ENCODE measurements at regions not wholly inside any gene's neighbourhood (a gene's known extent, or its start where the extent isn't known, plus 50 kb on each side); places are given as distances from the start of the nearest gene placed in this dataset.

DNA sequence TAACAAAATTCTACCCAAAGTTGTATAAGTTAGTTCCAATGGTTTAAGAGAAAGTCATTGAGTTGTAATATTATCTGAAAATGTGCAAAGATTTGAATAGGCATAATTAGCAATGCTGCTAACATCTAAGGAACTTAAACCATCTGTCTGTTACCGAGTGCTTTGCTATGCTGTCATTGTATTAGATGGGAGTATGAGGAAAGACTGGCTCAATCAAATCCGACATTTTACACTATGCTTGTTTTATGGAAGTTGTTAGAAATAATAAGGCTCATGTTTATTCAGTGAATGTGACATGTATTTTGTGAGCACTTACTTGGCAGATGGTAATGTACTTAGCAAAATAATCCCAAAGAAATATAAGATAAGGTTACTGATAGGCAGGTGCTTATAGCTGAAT is 1715.1 kb downstream of the PCDH7 start:
- DNase-seq (ENCODE audit: low read depth) = no peak

DNA sequence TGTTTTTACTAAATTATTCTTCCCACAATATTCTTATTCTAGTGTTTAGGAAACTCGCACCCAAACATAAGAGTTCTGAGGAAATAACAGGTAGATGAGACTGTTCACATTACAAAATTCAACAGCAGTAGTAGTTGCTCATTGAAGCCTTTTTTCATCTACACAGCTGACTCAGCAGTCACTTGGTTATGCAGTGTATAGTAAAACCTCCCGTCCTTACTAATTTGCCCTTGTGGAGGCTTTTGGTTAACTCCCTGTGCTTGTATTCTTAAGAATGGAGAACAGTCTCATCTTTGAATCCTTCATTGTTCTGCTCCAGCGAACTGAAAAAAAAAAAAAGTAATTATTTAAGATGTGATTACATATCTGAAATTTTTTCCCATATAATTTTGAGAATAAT is 1716.6 kb downstream of the PCDH7 start:
- no peak for DNase-seq (ENCODE audit: low read depth)

DNA sequence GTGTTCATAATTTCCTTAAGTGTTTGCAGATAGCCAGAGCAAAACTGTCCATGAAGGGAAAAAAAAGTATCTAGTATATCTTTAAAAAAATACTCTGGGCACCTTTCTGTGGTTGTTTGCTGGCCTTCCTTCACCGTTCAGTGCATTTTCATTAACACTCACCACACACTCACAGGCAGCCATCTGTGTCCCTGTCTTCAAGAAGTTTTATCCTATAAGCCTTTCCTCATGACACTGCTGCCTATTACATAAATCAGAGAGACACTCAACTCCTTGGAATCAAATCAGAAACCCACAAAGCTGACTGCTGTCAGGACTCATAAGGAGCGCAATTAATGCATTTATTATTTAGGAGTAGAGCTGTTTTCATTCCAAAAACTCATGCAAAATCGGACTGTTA is 1720.2 kb downstream of the PCDH7 start:
- no peak for DNase-seq (ENCODE audit: low read depth)

DNA sequence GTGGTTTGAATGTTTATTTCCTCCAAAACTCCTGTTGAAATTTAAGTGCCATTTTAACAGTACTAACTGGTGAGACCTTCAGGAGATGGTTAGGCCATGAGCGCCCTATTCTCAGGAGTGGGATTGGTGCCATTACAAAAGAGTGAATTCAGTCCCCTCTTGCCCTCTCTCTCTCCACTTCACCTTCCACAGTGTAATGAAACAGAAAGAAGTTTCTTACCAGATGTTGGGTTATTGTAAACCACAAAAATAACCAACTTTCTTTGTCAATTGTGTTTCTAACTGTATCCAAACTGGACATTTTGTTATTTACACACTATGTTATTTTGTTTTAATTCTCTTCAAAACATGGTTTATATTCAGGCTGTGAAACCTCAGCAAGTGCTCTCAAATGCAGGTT is 1734.3 kb downstream of the PCDH7 start:
- DNase-seq (ENCODE audit: low read depth) = no peak

DNA sequence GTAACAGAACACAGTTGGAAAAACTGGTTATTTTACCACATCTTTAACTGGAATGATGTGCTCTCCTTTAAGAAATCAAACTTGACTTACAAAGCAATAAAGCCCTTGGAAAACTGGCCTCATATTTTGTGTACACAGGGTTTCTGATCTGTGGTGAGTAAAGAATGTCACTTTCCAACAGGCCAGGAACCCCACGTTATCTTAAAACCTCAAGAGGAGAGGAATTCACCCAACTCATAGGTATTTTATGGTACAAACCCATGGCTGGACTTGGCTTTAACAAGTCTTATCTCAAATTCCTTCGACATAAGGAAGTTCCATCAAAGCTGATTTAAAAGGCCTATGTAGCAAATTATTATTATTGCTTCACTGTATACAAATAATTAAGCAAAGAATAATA is 1735.1 kb downstream of the PCDH7 start:
- DNase-seq (ENCODE audit: low read depth) = no peak

DNA sequence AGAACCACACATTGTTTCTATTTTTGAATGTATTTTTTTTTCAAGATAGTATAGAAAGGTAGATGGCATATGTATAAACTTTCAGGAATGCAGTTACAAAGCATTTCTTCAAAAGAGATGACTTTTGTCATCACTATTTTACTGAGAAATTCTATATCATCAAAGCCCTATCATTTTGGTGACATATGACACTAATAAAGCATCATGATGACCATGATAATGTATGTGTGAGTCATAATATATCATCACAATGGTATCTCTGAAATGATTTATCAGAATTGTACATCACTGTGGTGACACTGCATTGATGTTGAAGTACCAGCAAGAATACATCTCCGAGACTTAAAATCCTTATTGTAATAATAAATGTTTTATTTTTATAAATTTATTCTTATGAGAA is 1740.8 kb downstream of the PCDH7 start:
- DNase-seq (ENCODE audit: low read depth) = no peak

DNA sequence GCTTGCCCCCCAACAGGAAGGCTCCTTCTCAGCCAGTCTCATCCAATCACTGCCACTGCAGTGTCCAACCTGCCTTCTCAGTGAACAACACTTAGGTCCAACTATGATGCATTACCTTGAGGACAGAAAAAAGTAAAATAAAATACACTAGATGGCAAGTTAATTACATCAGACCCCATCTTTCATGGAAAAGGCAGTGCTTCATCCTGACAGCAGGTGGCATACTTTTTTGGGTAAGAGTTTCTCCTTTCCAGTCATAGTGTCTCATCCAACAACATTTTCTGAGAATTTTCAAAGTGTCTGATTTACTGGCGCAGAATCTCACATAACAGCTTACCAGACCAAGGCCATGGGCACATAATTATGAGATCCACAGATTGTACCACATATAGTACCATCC is 1742.8 kb downstream of the PCDH7 start:
- DNase-seq (ENCODE audit: low read depth) = no peak

DNA sequence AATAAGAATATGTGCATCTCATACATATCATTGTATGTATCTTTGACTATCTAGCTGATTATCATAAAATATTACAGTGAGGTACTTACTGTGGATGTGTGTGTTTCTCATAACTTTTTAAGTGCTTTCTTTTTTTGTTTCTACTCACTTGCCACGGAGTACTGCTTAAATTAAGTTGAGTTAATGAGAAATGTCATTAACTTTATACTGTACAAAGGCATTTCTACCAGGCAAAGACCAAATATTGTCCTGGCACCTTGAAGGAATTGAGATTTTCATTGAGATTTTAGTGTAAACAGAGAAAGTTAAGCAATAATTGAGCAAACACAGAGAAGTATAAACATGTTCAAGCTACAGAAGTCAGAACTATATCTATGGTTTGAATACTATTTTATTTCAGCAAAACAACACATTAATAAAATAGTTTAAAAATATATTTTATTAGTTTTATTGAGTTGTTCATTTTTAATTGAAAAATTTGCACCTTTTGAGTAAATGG is 1750.0 kb downstream of the PCDH7 start:
- no peak for DNase-seq (ENCODE audit: low read depth)

DNA sequence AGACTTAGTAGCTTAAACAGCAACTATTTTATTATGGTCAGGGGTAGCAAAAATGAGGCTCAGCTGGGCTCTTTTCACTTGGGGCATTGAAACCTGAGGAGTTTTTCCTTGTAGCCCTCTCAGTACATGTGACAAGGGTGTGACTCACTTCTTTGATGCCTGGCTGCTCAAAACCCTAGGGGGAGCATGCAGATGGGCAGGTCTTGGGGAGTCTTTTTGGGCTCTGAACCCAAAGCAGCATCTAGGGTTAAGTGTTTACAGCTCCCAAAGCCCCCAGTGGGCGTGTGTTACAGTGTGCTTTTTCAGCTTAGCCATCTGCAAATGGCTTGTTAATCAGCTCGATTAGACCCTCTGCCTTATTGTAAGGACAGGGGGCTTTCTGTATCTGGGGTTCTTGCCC is 1752.7 kb downstream of the PCDH7 start:
- no peak for DNase-seq (ENCODE audit: low read depth)

DNA sequence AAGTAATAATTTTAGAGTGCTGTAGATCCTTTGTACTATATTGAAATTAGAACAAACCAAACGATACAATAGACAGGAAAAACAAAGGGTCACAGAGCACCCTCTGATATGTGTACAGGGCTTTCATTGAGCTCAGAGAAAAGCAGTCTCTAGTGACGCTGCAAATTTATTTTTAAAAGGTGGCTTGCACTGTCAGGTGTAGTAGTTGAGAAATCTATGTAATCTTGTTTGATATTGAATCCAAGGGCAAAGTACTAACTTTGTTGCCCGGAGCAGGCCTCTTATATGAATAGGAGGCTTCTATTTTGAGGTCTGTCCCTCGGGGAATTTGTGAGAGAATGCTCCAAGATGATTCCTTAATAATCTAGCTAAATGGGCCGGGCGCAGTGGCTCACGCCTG is 1755.5 kb downstream of the PCDH7 start:
- DNase-seq (ENCODE audit: low read depth) = no peak

DNA sequence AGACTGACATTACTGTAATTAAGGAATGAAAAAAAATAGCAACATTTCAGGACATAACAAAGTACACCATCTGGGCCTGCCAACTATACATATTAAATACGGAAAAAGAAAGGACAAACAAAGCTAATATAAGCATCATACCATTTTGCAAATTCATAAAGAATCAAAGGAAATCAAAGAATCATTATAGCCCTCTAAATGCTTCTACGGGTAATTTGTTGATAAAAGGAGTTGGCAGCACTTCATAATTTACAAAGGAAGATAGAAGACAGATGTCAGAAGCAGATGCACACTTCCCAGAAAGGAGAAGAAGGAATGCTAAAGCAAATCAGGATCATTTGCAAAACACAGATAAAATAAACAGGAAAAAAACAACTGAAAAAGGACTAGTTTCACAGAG is 1757.3 kb downstream of the PCDH7 start:
- DNase-seq (ENCODE audit: low read depth) = no peak

DNA sequence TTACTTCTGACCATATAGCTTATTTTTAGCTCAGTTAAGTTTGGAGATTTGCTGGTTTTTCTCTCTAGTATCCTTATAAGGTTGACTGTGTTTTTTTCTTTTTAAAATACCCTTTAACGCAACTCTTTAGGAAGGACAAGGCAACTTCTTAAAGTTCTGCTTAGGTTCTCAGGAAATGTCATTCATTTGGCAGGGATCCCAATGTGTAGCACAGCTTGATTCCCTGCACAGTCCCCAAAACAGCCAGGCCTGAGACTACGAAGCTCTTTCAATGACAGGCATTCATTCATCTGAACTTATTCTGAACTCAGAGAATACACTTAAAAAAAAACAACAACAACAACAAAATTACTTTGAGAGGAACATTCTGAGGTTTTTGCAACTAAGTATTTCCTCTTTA is 1765.8 kb downstream of the PCDH7 start:
- DNase-seq (ENCODE audit: low read depth) = no peak

DNA sequence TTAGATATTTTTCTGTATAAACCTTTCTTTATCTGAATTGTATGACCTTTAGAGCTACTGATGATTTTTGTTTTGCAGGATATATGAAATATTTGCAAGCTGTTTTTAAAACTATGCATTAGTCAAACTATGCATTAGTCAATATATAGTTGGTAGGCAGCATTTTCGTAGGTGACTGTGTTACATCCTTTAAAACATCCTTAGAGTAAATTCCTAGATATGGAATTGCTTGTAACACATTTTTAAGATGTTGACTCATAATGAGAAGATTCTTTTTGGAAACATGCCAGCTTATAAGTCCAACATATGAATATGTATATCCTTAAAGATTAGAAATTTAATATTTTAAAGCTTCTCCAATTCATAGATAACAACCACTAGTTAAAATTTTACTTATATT is 1768.5 kb downstream of the PCDH7 start:
- no peak for DNase-seq (ENCODE audit: low read depth)

DNA sequence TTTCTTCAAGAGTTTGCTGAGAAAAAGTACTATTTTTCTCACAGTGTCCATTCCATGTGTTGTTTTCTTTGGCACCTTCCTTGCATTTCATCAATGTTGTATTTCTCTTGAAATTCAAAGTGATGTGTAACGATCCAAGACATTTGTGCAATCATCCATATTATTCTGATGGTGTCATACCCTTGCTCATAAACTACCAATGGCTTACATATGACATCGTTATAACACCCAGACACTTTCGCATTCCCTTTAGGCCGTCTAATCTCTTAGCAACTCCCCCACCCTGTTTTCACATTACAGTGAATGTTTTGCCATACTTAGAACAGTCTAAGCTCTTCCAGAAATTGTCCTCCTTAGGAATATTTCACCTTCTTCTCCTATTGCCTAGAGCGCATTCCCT is 1779.0 kb downstream of the PCDH7 start:
- peak; percentile 6 for DNase-seq (ENCODE audit: low read depth)

DNA sequence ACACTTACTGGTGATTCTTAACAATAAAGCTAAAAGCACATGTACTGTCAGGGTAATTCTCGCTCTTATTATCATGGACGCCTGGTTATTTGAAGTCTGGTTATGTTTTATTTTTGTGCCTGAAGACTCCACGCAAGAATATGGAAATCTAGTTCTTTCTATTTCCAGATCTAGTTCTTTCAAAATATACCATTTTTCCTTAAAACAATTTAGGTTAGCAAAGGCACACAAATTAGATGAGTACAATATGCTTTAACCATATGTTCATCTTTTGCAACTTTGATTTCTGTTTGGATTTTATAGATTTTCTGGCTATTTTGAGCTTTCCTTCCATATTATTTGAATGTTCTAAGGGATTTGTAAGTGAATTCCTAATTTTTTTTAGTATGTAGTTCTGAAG is 1783.1 kb downstream of the PCDH7 start:
- no peak for DNase-seq (ENCODE audit: low read depth)

DNA sequence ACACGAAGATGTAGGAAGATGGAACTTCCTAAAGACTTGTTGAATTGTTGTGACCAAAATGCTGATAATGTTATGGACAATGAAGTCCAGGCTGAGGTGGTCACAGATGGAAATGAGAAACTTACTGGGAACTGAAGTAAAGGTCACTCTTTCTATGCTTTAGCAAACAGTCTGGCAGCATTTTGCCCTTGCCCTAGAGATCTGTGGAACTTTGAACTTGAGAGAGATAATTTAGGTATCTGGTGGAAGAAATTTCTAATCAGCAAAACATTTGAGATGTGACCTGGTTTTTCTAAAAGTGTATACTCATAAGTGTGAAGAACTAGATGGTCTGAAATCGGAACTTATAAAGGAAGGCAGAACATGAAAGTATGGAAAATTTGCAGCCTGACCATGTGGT is 1785.9 kb downstream of the PCDH7 start:
- DNase-seq (ENCODE audit: low read depth) = no peak

DNA sequence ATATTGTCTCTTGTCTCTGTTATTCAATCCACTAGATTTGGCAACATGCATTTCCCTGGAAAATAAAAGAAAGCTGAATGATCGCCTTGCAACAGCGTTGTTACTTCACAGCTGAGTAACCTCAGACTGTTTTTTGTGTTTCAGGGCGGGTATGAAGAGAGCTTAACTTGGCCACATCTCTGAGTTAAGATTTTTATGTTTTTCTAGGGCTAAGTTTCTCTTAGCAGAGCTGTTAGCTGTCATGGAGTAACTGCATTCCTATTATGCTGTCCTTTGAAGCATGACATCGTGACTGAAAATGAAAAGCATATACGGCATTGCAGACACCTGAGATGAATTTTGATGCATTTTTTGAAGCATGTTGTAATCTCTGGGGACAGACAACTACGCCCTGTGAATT is 1798.9 kb downstream of the PCDH7 start:
- DNase-seq (ENCODE audit: low read depth) = no peak

DNA sequence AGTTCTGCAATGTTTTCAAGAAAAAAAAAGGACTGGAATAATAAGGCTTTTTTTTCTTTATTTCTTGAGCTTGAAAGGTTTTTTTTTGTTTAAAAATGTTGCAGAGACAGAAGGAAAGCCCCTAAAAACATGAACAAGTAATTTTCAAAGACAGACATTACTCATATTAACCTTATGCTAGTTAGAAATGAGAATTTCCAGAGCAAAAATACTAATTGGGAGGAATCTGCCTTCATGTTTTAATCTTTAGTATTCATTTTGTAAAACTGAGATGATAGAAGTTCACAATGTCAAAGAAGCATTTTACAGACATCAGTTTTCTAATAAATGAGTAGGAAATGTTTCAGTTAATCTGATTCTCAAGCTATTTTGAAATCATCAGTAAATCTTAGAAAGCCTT is 1805.3 kb downstream of the PCDH7 start:
- DNase-seq (ENCODE audit: low read depth) = no peak

DNA sequence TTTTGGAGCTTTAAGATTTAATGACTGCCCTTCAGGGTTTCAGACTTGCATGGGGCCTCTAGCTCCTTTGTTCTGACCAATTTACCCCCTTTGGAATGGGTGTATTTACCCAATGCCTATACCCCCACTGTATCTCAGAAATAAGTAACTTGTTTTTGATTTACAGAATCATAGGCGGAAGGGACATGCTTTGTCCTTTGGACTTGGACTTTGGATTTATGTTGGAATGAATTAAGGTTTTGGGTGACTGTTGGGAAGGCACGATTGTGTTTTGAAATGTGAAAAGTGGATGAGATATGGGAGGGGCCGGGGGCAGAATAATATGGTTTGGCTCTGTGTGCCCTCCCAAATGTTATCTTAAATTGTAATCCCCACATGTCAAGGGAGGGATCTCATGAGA is 1824.7 kb downstream of the PCDH7 start:
- DNase-seq (ENCODE audit: low read depth) = no peak

DNA sequence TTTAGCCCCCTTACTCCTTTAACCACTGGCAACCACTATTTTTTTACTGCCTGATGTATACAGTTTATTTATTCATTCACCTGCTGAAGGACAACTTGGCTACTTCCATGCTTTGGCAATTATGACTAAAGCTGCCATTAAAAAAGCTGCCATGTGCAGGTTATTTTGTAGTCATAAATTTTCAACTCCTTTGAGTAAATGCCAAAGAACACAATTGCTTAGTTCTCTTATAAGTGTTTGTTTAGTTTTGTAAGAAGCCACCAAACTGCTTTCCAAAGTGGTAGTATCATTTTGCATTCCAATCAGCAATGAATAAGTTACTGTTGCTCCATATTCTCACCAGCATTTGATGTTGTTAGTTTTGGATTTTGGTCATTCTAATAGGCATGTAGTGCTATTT is 1831.8 kb downstream of the PCDH7 start:
- DNase-seq (ENCODE audit: low read depth) = no peak

DNA sequence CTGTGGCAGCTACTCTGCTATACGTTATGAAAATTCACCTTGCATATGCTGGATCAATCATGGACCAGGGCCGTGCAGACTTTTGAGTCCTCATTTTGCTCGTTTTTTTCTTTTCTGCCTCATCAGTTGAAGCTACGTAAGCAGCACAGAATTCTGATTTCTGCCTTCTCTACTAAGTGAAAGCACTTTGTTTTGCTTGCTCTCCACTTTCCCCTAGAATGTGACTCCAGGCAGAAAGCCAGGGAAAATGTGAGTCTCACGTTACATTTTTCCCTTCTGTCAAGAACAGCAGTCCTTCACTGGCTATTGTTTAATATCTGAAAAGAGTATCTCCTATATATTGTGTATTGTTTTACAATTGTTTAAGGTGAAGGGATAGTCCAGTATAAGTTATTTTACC is 1840.1 kb downstream of the PCDH7 start:
- peak; percentile 2 for DNase-seq (ENCODE audit: low read depth)

DNA sequence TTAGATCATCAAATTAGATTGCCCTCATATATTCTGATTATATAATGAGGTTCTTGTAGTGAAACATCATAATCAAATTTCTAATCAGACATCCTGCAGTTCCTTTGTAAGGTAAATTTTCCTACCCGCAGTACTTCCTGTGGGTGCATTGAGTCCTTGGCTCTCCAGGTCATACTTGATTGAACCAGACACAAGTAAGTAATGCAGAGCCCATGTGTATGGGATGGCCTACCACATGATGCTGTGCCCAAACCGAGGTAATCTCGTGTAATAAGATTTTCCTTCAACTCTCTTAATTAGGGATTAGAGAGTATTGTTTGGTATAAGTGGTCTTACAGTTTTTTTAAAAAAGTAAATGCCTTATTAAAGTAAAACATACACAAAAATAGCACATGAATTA is 1841.8 kb downstream of the PCDH7 start:
- no peak for DNase-seq (ENCODE audit: low read depth)

DNA sequence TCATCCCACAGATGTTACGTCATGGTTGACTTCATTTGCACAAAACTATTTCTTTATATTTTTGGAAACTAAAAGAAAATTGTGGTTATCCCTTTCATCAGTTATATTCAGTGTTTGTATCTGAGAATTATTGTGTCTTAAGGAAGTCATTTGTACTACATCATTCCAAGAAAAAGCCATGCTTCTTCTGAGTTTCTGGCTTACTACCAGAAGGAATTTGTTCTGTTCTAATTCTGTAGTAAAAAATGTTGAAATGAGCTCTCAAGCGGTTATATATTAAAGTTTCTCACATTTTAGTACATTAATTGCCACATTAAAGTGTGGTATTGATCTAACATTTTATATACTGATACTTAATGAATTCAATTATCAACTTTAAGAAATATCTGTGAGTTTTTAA is 1844.5 kb downstream of the PCDH7 start:
- DNase-seq (ENCODE audit: low read depth) = no peak

DNA sequence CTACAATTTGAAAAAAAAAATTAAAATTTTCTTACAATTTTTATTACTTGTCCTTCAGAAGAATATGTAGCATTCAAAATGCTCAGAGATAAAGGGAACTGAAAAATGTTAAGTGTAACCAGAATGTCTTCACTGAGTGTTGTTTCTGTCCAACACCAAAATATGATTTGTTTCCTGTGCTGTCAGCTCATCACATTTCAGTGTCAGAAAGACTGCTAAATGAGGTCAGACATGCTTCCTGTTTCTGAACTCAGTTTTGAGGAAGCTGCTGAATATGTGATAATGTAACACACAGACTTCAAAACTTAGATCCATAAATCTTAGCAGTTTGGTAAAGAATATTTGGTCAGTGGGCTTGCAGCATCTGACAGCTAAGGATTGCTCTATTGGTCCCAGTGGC is 1849.7 kb downstream of the PCDH7 start:
- DNase-seq (ENCODE audit: low read depth) = no peak

DNA sequence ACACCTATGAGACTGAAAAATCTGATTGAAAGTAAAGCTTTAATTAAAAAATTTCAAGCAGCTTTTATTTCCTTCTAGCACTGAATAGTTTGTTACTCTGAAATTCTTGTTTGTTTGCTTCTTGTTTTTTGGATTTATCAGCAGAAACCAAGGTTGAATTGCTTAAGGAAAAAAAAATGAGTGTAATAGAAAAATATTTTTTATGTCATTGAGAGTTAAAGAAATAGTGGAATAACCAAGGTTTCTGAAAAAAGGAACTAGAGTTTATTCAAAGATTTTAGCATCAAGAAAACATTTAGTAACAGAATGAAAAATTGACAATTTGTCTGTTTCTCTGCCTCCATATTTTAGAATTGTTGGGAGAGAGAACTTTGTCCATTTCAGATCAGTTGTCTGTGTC is 1852.2 kb downstream of the PCDH7 start:
- no peak for DNase-seq (ENCODE audit: low read depth)

Data from stromal cell of bone marrow (primary cell).